ENCODE measurements at regions not wholly inside any gene's neighbourhood (a gene's known extent, or its start where the extent isn't known, plus 50 kb on each side); places are given as distances from the start of the nearest gene placed in this dataset.

- Histone ChIP-seq H3K36me3 (ENCODE audit: low read depth) (no peaks in the 10 kb centered on the region), H3K9me3 (no peaks in the 10 kb centered on the region), H3K4me1 (ENCODE audit: low read depth) (no peaks in the 10 kb centered on the region), H3K4me3 (no peak overlapping the region)
- no peak for DNase-seq
- intact Hi-C loops (cut with DNase I, micrococcal nuclease) = no loop called here
- no peak for TF ChIP-seq CTCF (IDR thresholded peaks at IDR 0.05)
- ATAC-seq = no peak
These were observed 495.6 kb upstream of the NEGR1 start for GRCh38 chr1:72777918-72778317.

DNA sequence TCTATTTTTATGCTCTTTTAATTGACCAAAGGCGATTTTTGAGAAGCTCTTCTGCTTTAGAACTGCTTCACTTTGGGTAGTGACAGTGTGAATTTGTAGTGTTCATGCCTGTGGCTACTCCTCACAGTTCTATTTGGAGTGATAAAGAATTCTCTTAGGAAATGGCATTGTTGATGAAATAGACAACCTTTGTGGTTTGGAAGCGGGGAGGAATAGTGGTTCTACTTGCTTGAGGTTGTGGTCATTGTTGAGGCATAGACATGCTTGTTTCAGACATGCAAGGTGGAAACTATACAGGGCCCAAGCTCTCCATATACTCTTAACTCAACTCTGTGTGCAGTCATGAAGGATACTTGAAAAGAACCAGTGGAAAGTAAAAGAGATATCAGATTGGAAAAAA is 481.1 kb upstream of the NEGR1 start:
- no peak for TF ChIP-seq CTCF (IDR thresholded peaks at IDR 0.05)

GRCh38 chr1:72759486-72759885 is 477.1 kb upstream of the NEGR1 start:
- no peak for TF ChIP-seq CTCF (IDR thresholded peaks at IDR 0.05)
- ATAC-seq (no peak), DNase-seq (no peak)
- no peaks in the 10 kb centered on the region for H3K4me1 ChIP-seq (ENCODE audit: low read depth)
- intact Hi-C loops (cut with DNase I, micrococcal nuclease) = no loop called here
- no peaks in the 10 kb centered on the region for H3K9me3 ChIP-seq
- no peaks in the 10 kb centered on the region for H3K36me3 ChIP-seq (ENCODE audit: low read depth)
- H3K4me3 ChIP-seq = no peak overlapping the region

More for the DNA sequence above, 481.1 kb upstream of the NEGR1 start:
- H3K4me1 ChIP-seq (ENCODE audit: low read depth) = no peaks in the 10 kb centered on the region
- no peak overlapping the region for H3K4me3 ChIP-seq
- H3K9me3 ChIP-seq = no peaks in the 10 kb centered on the region
- H3K36me3 ChIP-seq (ENCODE audit: low read depth) = no peaks in the 10 kb centered on the region
- intact Hi-C loops (cut with DNase I, micrococcal nuclease) = no loop called here
- ATAC-seq (no peak), DNase-seq (no peak)

DNA sequence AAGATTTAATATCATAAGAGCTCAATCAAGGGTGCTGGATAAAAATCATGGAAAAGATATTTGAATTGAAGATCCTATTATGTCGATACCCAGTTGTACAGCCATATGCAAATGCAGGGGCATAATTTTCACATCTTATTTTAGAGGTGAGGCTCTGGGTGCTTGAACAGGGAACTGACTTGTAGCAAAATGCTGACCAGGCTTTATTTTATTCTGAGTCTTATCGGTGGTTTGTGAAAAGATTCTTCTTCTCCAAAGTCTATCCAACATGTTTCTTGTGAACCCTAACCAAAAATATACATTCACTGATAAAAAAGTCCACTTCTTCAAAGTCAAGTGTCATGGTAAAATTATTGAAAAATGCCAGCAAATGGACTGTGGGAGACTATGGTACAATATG is 475.5 kb upstream of the NEGR1 start:
- ATAC-seq (no peak), DNase-seq (no peak)
- no peaks in the 10 kb centered on the region for H3K9me3 ChIP-seq
- H3K4me1 ChIP-seq (ENCODE audit: low read depth) = no peaks in the 10 kb centered on the region
- no peaks in the 10 kb centered on the region for H3K36me3 ChIP-seq (ENCODE audit: low read depth)
- intact Hi-C loops (cut with DNase I, micrococcal nuclease) = no loop called here
- H3K4me3 ChIP-seq = no peak overlapping the region
- no peak for TF ChIP-seq CTCF (IDR thresholded peaks at IDR 0.05)

- Histone ChIP-seq H3K4me1 (ENCODE audit: low read depth) (no peaks in the 10 kb centered on the region), H3K36me3 (ENCODE audit: low read depth) (no peaks in the 10 kb centered on the region), H3K4me3 (no peak overlapping the region), H3K9me3 (no peaks in the 10 kb centered on the region)
- no peak for ATAC-seq
- TF ChIP-seq CTCF (IDR thresholded peaks at IDR 0.05) = no peak
- intact Hi-C loops (cut with DNase I, micrococcal nuclease) = no loop called here
- DNase-seq = no peak
These were observed 463.1 kb upstream of the NEGR1 start for GRCh38 chr1:72745413-72745812.

DNA sequence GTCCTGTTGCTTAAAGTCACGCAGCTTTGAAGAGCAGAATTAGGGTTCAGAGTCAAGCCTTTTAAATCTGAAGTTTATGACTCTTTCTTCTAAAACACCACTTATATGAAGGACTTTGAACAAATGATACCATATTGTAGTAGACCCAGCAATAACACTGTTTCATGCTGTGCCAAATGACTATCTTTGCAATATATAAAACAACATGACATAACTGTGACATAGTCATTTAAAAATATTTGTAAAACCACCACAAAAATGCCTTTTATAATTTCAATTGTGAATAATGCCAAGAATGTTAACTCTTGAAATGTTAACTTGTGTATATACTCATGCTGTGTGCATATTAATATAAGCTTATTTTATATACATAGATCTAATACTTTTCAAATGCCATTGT is 452.1 kb upstream of the NEGR1 start:
- Histone ChIP-seq H3K4me3 (no peak overlapping the region), H3K36me3 (ENCODE audit: low read depth) (no peaks in the 10 kb centered on the region), H3K4me1 (ENCODE audit: low read depth) (no peaks in the 10 kb centered on the region), H3K9me3 (no peaks in the 10 kb centered on the region)
- TF ChIP-seq CTCF (IDR thresholded peaks at IDR 0.05) = no peak
- intact Hi-C loops (cut with DNase I, micrococcal nuclease) = no loop called here
- DNase-seq = no peak
- no peak for ATAC-seq
